Left renal pelvis (tissue), 4 donors: ENCODE measurements at regions not wholly inside any gene's neighbourhood (a gene's known extent, or its start where the extent isn't known, plus 50 kb on each side); places are given as distances from the start of the nearest gene placed in this dataset.
"Not testable (repeated sequence)": the region's sequence is repeated elsewhere in the genome, so short reads cannot be mapped to it uniquely, and the experiment has no call there.

ENCODE experiments used
- DNase-seq, 4 donors: peaks; one replicate each; pipeline ENCODE4 v3.0.0-alpha.2; 2013; ENCODE audit warnings: low read depth in 4 of 4, low spot score in 3 of 4

DNA sequence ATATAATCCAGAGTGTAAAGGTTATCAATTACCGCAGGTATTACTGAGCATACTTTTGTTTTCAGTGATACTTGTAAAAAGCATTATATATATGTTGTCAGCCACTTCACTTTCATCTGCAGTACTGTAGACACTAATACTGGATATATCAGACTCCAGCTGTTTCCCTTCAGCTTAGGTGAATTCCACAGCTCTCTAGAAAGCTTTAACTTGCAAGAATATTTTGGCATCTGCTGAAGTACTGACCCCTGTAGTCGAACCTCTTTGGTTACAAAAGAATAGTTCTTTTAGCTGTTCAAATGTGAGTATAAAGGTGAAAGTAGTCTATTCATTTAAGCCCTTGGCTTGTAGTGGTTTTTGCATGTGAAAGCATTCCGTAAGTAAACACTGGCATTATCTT lies 1222.7 kb upstream of the TENM3 start:
- DNase-seq = peak in 1 of 4 donors; percentile 19

DNA sequence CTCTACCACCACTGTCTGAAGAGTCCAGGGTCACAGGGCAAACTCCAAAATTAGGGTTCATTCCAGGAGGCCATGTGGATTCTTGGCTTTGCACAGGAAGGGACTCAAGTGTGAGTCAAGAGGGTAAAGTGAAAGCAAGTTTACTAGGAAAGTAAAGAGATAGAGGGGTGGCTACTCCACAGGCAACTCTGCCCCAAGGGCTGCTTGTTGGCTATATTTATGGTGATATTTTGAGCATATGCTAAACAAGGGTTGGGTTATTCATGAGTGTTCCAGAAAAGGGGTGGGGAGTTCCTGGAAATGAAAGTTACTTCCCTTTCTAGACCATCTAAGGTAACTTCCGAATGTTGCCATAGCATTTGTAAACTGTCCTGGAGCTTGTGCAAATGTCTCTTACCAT lies 1222.0 kb upstream of the TENM3 start:
- no peak for DNase-seq

DNA sequence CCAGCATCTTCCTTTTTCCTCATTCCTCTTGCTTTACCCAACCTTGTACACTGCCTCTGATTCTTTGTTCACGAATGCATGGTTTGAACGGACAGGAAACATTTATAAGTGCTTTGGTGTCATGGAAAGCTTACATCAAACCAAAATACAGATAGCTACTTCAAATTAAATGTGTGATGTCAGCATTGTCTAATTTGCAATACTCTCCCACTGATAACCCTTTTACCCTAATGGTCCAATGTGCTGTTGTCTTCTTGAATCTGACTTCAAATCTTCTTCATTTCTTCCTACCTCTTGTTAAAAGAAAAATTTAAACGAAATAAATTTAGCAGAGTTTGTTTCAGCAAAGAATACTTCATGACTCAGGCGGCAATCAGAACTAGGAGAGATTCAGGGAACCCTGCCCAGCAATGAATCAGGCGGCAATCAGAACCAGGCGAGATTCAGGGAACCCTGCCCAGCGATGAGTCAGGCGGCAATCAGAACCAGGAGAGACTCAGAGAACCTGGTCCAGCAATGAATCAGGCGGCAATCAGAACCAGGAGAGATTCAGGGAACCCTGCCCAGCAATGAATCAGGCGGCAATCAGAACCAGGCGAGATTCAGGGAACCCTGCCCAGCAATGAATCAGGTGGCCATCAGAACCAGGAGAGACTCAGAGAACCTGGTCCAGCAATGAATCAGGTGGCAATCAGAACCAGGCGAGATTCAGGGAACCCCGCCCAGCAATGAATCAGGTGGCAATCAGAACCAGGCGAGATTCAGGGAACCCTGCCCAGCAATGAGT lies 1212.9 kb upstream of the TENM3 start:
- not testable (repeated sequence) for DNase-seq

DNA sequence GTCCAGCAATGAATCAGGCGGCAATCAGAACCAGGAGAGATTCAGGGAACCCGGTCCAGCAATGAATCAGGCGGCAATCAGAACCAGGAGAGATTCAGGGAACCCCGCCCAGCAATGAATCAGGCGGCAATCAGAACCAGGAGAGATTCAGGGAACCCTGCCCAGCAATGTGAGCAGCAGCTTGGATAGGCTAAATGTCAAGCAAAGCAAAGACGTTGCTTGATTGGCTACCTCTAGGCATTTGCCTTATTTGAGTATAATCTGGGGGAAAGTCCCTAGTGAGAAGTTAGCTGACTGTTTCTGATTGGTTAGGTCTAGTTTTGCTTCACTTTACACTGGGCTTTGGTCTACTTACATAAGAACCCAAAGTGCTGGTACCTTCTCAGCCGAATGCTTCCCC lies 1212.2 kb upstream of the TENM3 start:
- no peak for DNase-seq

DNA sequence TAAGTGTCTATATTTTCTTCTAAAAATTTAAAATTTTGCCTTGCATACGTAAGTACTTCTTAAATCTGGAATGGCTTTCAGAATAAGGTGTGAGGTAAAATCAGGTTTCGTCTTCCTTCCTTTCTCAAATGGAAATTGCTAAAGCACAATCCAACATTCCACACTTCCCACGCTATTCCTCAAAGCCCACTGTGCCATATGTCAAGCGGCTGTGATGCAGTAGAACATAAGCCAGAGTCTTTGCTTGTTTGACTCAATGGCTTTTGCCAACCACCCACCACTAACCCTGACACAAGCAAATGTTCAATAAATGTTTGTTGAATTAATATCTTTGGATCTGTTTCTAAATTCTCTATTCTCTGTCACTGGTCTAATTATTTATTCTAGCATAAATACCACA lies 1199.7 kb upstream of the TENM3 start:
- no peak for DNase-seq

DNA sequence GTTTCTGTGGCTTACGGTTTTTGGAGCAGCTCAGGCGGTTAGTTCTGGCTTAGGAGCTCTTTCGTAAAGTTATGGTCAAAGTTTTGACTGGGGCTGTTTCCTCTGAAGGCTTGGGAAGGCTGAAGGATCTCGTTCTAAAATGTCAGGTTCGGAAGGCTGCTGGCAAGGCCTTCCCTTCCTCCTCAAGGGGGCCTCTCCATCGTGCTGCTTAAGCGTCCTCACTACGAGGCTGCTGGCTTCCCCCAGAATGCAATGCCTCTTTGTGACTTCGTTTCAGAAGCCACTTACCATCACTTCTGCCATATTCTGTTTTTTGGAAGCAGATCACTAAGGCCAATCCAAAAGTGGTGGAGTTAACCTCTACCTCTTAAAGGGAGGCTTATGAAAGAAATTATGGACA lies 1196.4 kb upstream of the TENM3 start:
- no peak for DNase-seq

DNA sequence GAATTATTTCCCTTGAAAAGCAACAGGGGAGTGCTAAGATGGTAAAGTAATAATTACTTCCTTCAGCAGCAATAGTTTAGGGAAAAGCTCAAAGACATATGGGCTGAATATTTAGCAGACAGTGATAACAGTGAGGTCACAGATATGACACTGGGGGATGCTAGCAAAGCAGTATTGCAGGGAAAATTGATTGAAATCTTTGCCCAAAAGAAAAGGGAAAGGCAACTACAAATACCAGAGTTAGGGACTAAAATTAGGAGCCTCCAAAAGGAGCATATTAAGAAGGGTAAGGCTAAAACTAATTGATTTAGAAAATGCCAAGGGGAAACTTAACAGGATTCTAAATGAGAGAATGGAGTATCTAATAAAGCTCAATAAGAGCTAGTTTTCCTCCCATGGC lies 1191.3 kb upstream of the TENM3 start:
- no peak for DNase-seq

DNA sequence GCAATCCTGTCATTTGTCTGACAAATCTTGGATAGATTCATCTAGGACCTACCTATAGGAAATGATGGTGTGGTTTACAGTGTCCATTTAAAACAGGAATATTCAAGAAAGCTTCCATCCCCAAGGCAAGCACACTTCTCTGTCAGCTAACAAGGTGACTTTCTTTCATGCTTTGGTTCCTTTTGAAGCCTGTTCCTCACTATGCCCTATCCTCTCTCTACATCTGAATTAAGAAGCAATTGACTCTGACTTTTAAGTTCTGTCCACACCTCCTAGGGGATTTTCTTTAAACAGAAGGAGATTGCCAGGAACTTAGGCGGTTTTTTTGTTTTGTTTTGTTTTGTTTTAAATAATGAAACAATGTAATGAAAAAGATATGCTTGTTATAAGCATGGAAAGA lies 1181.4 kb upstream of the TENM3 start:
- no peak for DNase-seq

DNA sequence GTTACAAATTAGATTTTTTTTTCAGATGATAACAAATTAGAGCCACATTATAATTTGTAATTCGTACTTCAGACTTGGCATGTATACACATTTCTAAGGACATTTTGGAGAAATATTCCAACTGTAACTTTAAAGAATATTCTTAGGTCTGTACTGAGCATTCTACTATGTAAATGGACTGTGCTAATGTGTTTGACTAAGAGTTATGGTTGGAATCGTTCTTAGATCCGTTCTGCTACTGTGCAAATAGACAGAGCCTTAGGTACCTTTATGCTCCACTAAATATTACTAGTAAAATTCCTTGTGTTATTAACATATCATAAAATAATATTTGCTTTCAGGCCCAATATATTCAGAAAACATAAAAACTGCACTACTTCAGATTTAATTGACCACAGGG lies 1180.0 kb upstream of the TENM3 start:
- no peak for DNase-seq

DNA sequence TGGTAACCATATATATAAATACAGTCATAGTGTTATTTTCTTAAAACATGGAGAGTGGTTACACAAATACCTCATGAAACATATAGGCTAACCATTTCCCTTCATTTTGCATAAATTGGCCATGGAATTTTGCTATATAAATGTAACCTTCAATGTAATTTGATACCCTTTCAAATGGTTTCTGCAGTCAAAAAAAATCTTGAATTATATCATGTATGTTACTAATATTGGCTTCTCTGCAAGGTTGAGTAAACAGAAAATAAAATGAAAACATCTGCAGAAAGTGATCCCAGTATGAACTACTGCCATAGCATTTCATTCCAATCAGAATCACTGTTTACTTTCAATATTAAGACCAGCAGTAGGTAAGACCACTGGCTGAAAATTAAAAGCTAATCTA lies 1165.9 kb upstream of the TENM3 start:
- DNase-seq = no peak

DNA sequence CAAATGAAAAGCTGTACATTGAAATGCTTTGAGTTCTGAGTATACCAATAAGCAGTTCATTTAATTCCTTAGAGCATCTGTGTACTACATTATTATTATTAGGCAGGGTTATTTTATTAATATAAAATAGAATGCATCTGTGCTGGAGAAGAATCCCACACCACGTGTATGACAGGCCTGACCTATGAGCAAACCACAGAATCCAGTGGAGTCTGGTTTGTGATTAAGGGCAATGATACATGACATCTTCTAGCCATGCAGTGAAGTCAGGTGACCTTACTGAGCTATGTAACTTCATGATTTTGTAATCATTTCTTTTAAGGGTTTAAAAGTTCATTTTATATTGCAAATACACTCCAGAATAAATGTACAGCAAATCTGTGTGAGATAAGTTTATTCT lies 1165.0 kb upstream of the TENM3 start:
- DNase-seq = no peak

DNA sequence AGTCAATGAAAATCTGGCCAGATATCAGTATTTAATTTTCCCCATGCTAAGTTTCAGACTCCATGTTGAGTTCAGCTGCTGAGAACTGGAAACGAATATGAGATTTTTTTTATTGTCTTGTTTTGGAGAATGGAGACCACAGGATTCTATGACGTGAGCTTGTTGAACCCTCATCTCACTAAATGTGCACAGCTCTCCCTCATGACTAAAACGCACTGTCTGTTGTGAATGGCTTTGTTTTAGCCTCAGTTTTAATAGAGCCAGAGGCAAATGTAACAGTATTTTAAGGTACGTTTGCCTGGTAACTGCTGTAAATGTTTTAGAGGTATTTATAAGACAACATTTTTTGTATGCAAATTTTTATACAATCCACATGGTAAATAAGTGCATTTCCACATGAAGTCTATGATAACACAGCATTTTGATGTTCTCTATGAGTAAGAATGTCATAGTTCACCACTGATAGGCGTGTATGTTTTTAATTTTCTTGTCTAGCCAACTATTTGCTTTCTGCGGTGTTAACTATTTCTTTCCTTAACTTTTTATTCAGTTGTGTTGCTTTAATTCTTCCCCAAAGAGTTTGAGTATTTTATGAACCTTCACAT lies 1159.3 kb upstream of the TENM3 start:
- DNase-seq = no peak

DNA sequence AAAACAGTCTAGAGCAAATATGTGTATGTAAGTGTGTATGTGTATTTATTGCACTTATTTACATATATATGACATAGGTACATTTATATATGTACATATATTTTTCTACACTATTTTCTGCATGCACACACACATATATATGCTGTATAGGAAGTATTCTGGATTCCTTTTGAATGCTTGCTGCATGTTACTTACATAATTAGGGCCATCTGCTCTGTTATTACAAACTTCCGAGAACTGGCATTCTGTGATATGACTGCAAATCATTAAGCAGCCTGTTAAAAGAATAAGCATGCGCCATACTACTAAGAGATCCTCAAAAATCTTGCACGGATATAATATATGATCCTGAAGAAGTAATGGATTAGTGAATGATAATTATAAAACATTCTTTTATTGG lies 1157.6 kb upstream of the TENM3 start:
- no peak for DNase-seq

DNA sequence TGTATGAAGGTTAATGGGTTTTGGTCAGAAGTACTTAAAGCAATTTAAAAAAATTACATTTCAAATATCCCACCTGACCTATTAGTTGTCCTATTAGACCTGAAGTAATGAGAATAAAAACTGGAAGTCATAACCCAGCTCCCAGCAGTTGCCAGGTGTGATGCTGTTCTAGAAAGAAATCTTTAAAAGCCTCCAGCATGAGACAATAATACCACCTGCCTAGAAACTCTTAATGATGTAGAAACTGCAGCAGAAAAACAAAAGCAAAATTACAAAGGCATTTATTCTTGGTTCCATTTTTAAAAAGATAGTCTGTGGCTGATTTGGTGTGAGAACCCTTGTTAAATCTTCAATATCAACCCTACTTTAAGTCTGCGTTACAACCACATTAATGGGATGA lies 1137.7 kb upstream of the TENM3 start:
- DNase-seq = no peak

DNA sequence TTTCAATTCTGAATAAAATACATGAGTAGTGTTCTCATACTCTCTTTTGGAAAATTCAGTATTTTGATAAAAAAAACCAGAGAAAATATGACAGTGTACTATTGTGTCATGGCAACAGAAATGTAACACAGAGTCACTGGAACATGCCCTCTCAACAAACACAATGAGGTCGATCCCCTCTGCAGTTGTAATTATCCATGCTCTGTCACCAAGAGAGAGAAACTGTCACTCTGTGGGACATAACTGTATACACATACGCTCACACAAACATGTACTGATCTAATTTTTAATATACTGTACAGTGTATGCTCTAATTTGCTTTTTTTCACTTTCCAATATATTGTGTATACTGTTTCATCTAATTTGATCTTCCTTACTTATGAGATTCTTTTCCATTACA lies 1136.8 kb upstream of the TENM3 start:
- no peak for DNase-seq

DNA sequence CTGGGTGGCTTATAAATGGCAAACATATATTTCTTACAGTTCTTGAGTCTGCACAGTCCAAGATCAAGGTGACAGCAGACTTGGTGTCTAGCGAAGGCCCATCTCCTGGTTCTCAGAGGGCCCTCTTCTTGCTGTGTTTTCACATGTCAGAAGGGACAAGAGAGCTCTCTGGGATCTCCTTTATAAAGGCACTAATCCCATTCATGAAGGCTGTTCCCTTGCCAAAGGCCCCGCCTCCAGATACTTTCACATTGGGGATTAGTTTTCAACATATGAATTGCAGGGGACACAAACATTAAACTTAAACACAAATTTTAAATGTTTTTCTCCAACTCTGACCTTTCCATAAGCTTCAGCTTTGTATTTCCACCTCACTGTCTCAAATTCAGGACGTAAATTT lies 1135.0 kb upstream of the TENM3 start:
- no peak for DNase-seq

DNA sequence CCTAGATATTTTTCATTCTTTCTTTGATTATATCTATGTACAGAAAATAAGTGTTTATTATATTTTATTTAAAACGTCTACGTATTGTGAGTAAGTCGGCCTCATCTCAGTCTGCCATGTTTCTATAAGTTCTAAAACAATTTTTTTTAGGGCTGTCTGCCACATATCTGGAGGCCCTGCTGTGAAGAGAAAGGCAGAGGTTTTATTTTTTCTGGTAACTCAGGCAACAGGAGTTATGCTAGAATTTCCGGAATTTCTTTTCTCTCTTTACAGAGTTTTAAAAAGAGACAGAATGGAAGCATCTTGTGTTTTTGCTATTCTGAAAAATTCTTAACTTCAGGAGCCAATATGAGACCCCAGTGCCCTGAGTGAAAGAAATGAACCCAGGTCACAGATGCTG lies 1124.0 kb upstream of the TENM3 start:
- DNase-seq = no peak

DNA sequence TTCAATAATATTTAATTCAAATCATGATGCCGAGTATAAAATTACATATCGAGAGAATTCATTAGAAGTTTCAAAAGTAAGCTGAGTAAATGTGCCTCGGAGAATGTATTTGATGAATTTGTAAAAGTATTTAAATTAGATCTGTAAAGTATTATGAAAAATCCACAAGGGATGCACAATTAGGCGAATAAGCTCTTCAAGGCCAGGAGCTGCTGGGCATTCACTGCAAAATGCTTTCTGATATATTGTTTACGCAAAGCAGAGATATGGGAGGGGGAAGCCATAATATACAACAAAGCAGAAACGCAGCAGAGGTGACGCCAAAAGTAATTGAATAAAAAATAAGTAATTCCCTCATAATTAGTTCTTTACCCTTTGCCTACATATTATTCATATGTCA lies 1121.5 kb upstream of the TENM3 start:
- no peak for DNase-seq

DNA sequence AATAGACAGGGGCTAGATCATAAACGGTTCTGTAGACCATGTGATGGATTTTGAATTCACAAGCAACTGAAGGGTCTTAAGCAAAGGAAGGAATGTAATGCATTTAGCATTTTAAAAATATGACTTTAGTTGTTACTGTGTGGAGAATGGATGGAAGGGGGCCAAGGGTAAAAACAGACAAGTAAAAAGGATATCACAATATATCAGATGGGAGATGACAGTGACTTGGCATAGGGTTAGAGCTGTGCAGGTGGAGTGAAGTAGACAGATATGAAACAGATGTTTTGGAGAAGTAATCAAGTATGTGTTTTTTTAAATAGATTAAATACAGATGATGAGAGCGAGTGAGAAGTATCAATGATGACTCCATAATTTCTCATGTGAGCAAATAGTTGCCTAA lies 1116.0 kb upstream of the TENM3 start:
- DNase-seq = no peak

DNA sequence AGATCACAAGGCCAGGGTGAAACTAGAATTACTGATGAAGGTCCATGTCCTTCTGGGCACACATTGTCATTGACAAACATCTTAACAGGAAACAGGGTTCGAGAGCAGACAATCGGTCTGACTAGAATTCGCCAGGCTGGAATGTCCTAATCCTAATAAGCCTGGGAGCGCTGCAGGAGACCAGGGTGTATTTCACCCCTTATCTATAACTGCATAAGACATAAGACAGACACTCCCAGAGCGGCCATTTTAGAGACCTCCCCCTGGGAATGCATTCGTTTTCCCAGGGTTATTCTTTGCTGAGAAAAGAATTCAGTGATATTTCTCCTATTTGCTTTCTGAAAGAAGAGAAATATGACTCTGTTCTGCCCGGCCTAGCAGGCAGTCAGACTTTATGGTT lies 1112.9 kb upstream of the TENM3 start:
- not testable (repeated sequence) for DNase-seq

DNA sequence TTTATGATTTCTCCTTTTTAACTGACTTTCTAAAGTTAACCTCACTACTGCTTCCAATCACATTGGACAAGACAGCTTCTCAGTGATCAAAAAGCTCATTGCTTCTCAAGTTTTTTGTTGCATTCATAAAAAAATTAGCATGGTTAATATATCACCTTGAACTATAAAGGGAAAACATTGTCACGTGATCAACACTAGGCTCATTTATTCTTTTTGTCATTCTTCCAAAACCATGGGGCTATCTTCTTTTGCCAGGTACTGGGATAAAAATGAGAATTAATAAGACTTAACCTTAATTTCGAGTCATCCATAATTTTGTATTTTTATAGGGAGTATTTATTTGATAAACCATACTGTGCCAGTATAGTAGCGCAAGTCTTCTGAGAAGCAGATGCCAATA lies 1105.9 kb upstream of the TENM3 start:
- no peak for DNase-seq

DNA sequence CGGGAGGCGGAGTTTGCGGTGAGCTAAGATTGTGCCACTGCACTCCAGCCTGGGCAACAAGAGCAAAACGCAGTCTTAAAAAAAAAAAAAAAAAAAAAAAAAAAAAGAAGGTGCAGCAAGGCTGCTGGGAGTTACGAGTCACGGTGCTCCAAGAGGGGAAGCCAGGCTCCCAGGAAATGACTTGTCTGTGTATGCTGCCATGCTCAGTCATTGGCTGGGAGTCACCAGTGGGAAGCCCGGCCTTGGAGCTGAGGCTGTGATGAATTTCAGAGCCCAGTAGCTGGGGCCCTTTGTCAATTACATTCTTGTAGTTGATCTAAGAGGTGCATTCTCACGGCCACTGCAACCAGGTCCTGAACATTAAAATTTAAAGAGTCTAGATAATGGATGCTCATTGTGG lies 1105.1 kb upstream of the TENM3 start:
- DNase-seq = no peak
